ENCODE measurements at regions not wholly inside any gene's neighbourhood (a gene's known extent, or its start where the extent isn't known, plus 50 kb on each side); places are given as distances from the start of the nearest gene placed in this dataset.

- WGBS (ENCODE audit: insufficient coverage, low lambda C conversion rate) = no CpG with 5 or more reads among the region's 4 CpGs
- H3K27me3 ChIP-seq (ENCODE audit: control insufficient read depth, insufficient read depth, low read length) = no peaks in the 10 kb centered on the region
- H3K27ac ChIP-seq (ENCODE audit: low read length) = no peak overlapping the region
- no peak overlapping the region for H3K4me3 ChIP-seq (ENCODE audit: low read length)
- DNase-seq = peak; percentile 76 to 85
- H3K9me3 ChIP-seq (ENCODE audit: control insufficient read depth, low read depth, low read length) = no peaks in the 10 kb centered on the region
- peaks cover 15% of the 10 kb centered on the region for H3K4me1 ChIP-seq (ENCODE audit: control insufficient read depth, insufficient read depth, low read length)
- H3K36me3 ChIP-seq (ENCODE audit: control insufficient read depth, insufficient read depth, low read length) = no peaks in the 10 kb centered on the region
Measured at GRCh38 chr1:232682248-232682647, 52.3 kb upstream of the SIPA1L2 start.

- peaks cover 2% of the 10 kb centered on the region for H3K9me3 ChIP-seq (ENCODE audit: control insufficient read depth, low read depth, low read length)
- DNase-seq = no peak
- H3K27ac ChIP-seq (ENCODE audit: low read length) = no peak overlapping the region
- no CpG with 5 or more reads among the region's 3 CpGs for WGBS (ENCODE audit: insufficient coverage, low lambda C conversion rate)
- H3K4me1 ChIP-seq (ENCODE audit: control insufficient read depth, insufficient read depth, low read length) = peaks cover 9% of the 10 kb centered on the region
- no peak overlapping the region for H3K4me3 ChIP-seq (ENCODE audit: low read length)
- H3K27me3 ChIP-seq (ENCODE audit: control insufficient read depth, insufficient read depth, low read length) = no peaks in the 10 kb centered on the region
- H3K36me3 ChIP-seq (ENCODE audit: control insufficient read depth, insufficient read depth, low read length) = no peaks in the 10 kb centered on the region
Measured at GRCh38 chr1:232684371-232685105, 54.6 kb upstream of the SIPA1L2 start.

- H3K27me3 ChIP-seq (ENCODE audit: control insufficient read depth, insufficient read depth, low read length) = no peaks in the 10 kb centered on the region
- peaks cover 22% of the 10 kb centered on the region for H3K4me1 ChIP-seq (ENCODE audit: control insufficient read depth, insufficient read depth, low read length)
- DNase-seq = no peak
- H3K36me3 ChIP-seq (ENCODE audit: control insufficient read depth, insufficient read depth, low read length) = no peaks in the 10 kb centered on the region
- peaks cover 2% of the 10 kb centered on the region for H3K9me3 ChIP-seq (ENCODE audit: control insufficient read depth, low read depth, low read length)
- H3K27ac ChIP-seq (ENCODE audit: low read length) = no peak overlapping the region
- no peak overlapping the region for H3K4me3 ChIP-seq (ENCODE audit: low read length)
- WGBS (ENCODE audit: insufficient coverage, low lambda C conversion rate) = no CpG with 5 or more reads among the region's 4 CpGs
Measured at GRCh38 chr1:232686346-232686745, 56.4 kb upstream of the SIPA1L2 start.

DNA sequence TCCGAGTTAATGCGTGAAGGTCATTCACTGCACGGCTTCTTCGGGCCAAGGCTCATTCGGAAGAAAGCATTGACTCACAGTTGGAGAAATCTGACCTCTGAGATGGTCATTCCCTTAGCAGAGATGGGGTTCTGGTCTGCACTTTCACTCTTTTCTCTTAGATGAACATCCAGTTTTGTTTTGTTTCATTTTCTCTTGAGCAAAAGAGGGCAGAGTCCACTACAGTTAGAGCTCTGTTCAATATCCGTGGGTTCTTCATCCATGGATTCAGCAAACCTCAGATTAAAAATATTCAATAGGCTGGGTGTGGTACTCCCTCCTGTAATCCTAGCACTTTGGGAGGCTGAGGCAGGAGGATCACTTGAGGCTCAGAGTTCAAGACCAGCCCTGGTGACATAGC, 57.4 kb upstream of the SIPA1L2 start:
- H3K4me1 ChIP-seq (ENCODE audit: control insufficient read depth, insufficient read depth, low read length) = peaks cover 17% of the 10 kb centered on the region
- no peak overlapping the region for H3K27ac ChIP-seq (ENCODE audit: low read length)
- DNase-seq = peak in 1 of 2 donors; percentile 39
- no peak overlapping the region for H3K4me3 ChIP-seq (ENCODE audit: low read length)
- H3K36me3 ChIP-seq (ENCODE audit: control insufficient read depth, insufficient read depth, low read length) = no peaks in the 10 kb centered on the region
- peaks cover 2% of the 10 kb centered on the region for H3K9me3 ChIP-seq (ENCODE audit: control insufficient read depth, low read depth, low read length)
- H3K27me3 ChIP-seq (ENCODE audit: control insufficient read depth, insufficient read depth, low read length) = no peaks in the 10 kb centered on the region
- WGBS (ENCODE audit: insufficient coverage, low lambda C conversion rate) = no CpG with 5 or more reads among the region's 6 CpGs

GRCh38 chr1:232687728-232688127, 57.8 kb upstream of the SIPA1L2 start:
- H3K27ac ChIP-seq (ENCODE audit: low read length) = no peak overlapping the region
- WGBS (ENCODE audit: insufficient coverage, low lambda C conversion rate) = 100% methylated on average over 1 of the region's 5 CpGs

DNA sequence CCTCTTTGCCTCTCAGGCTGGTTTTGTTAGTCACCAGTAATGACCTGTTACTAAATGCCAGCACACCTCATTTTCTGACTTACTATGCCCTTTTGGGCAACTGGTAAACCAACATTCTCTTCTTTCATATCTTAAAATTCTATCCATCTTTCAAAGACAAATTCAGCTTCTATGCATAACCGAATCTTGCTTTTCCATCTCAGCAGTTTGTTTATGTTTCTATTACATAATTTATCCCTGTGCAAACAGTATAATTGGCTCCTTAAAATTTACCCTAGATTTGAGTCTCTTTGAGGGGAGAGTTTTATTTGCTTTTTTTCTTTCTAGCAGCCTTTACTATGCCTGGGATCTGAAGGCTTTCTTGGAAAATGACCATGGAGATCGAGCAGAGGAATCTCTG, 58.5 kb upstream of the SIPA1L2 start:
- 100% methylated on average over 1 of the region's 2 CpGs for WGBS (ENCODE audit: insufficient coverage, low lambda C conversion rate)
- Histone ChIP-seq H3K27me3 (ENCODE audit: control insufficient read depth, insufficient read depth, low read length) (no peaks in the 10 kb centered on the region), H3K36me3 (ENCODE audit: control insufficient read depth, insufficient read depth, low read length) (no peaks in the 10 kb centered on the region), H3K9me3 (ENCODE audit: control insufficient read depth, low read depth, low read length) (peaks cover 2% of the 10 kb centered on the region), H3K4me3 (ENCODE audit: low read length) (no peak overlapping the region), H3K27ac (ENCODE audit: low read length) (no peak overlapping the region), H3K4me1 (ENCODE audit: control insufficient read depth, insufficient read depth, low read length) (peaks cover 17% of the 10 kb centered on the region)
- DNase-seq = no peak

More at GRCh38 chr1:232687728-232688127, 57.8 kb upstream of the SIPA1L2 start:
- Histone ChIP-seq H3K27me3 (ENCODE audit: control insufficient read depth, insufficient read depth, low read length) (no peaks in the 10 kb centered on the region), H3K36me3 (ENCODE audit: control insufficient read depth, insufficient read depth, low read length) (no peaks in the 10 kb centered on the region), H3K4me3 (ENCODE audit: low read length) (no peak overlapping the region), H3K9me3 (ENCODE audit: control insufficient read depth, low read depth, low read length) (peaks cover 2% of the 10 kb centered on the region), H3K4me1 (ENCODE audit: control insufficient read depth, insufficient read depth, low read length) (peaks cover 17% of the 10 kb centered on the region)
- DNase-seq = no peak

DNA sequence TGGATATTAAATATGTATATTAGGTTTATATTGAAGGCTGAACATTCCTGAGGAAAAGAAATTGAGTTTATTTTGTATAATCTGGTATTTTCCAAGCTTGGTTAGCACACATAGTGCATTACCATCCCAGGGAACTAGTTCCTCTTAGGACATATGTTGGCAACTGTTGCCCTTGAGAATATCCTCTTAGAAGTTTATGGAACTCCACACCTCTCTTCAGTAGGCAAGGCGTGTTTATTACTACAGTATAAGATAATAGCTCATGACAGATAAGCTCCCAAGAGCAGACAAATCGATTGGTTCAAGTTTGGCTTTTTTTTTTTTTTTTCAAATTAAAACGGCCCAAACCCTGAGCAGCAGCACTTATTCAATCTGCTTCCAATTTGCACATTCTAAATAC, 59.8 kb upstream of the SIPA1L2 start:
- H3K27me3 ChIP-seq (ENCODE audit: control insufficient read depth, insufficient read depth, low read length) = no peaks in the 10 kb centered on the region
- peak overlapping the region; percentile 49 for H3K27ac ChIP-seq (ENCODE audit: low read length)
- peaks cover 17% of the 10 kb centered on the region for H3K4me1 ChIP-seq (ENCODE audit: control insufficient read depth, insufficient read depth, low read length)
- 40% methylated on average over 1 of the region's 3 CpGs for whole genome bisulfite sequencing (ENCODE audit: insufficient coverage, low lambda C conversion rate)
- no peaks in the 10 kb centered on the region for H3K36me3 ChIP-seq (ENCODE audit: control insufficient read depth, insufficient read depth, low read length)
- peak; percentile 55 to 72 for DNase-seq
- H3K9me3 ChIP-seq (ENCODE audit: control insufficient read depth, low read depth, low read length) = peaks cover 2% of the 10 kb centered on the region
- H3K4me3 ChIP-seq (ENCODE audit: low read length) = no peak overlapping the region

- DNase-seq = peak; percentile 19 to 55
- Histone ChIP-seq H3K9me3 (ENCODE audit: control insufficient read depth, low read depth, low read length) (peaks cover 2% of the 10 kb centered on the region), H3K4me3 (ENCODE audit: low read length) (no peak overlapping the region), H3K27ac (ENCODE audit: low read length) (peak overlapping the region; percentile 28), H3K36me3 (ENCODE audit: control insufficient read depth, insufficient read depth, low read length) (no peaks in the 10 kb centered on the region), H3K27me3 (ENCODE audit: control insufficient read depth, insufficient read depth, low read length) (no peaks in the 10 kb centered on the region), H3K4me1 (ENCODE audit: control insufficient read depth, insufficient read depth, low read length) (peaks cover 17% of the 10 kb centered on the region)
- WGBS (ENCODE audit: insufficient coverage, low lambda C conversion rate) = 80% methylated on average over 4 of the region's 8 CpGs
Measured at GRCh38 chr1:232690285-232690935, 60.5 kb upstream of the SIPA1L2 start.

- Histone ChIP-seq H3K4me1 (ENCODE audit: control insufficient read depth, insufficient read depth, low read length) (peaks cover 14% of the 10 kb centered on the region), H3K4me3 (ENCODE audit: low read length) (no peak overlapping the region), H3K9me3 (ENCODE audit: control insufficient read depth, low read depth, low read length) (no peaks in the 10 kb centered on the region), H3K27ac (ENCODE audit: low read length) (no peak overlapping the region), H3K27me3 (ENCODE audit: control insufficient read depth, insufficient read depth, low read length) (no peaks in the 10 kb centered on the region), H3K36me3 (ENCODE audit: control insufficient read depth, insufficient read depth, low read length) (no peaks in the 10 kb centered on the region)
- DNase-seq = no peak
- 100% methylated on average over 2 of the region's 10 CpGs for WGBS (ENCODE audit: insufficient coverage, low lambda C conversion rate)
Measured at GRCh38 chr1:232694475-232694874, 64.5 kb upstream of the SIPA1L2 start.

DNA sequence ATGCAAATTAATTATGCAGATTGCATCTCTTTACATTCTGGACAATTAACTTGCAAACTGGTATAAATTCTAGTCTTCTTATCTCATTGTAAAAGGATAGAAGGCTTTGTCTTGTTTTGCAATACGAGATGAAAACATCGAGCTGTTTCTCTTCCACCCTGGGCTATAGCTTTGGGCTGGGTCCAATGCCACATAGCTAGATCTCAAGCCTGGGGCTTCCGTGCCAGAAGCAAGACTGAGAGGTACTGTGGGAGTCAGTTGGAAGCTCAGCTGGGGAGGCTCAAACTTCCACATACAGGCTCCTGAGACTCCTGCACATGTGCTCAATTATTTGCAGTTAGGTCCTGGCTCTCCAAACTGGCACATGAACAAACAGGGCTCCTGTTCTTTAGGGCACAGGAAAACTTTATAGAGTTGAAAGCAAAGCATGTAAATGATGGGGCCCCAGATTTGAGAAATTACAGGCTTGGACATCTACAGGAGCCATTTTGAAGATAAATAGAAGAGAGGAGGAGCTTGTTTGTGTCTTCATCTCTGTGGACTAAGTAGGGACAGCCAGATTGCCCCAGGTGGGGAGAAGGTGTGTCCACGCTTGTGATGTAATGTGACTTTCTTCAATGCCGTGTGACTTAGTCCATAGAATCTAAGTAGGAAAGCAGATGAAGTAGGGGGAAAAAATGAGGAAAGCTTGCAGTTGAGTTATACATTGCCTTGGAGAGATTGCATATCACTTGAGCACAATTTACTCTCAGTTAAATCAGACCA, 65.9 kb upstream of the SIPA1L2 start:
- peaks cover 3% of the 10 kb centered on the region for H3K4me1 ChIP-seq (ENCODE audit: control insufficient read depth, insufficient read depth, low read length)
- no peak overlapping the region for H3K27ac ChIP-seq (ENCODE audit: low read length)
- no peak overlapping the region for H3K4me3 ChIP-seq (ENCODE audit: low read length)
- no peaks in the 10 kb centered on the region for H3K9me3 ChIP-seq (ENCODE audit: control insufficient read depth, low read depth, low read length)
- 100% methylated on average over 1 of the region's 5 CpGs for WGBS (ENCODE audit: insufficient coverage, low lambda C conversion rate)
- H3K36me3 ChIP-seq (ENCODE audit: control insufficient read depth, insufficient read depth, low read length) = no peaks in the 10 kb centered on the region
- no peak for DNase-seq
- no peaks in the 10 kb centered on the region for H3K27me3 ChIP-seq (ENCODE audit: control insufficient read depth, insufficient read depth, low read length)
